ENCODE measurements at regions not wholly inside any gene's neighbourhood (a gene's known extent, or its start where the extent isn't known, plus 50 kb on each side); places are given as distances from the start of the nearest gene placed in this dataset.

GRCh38 chr1:178580096-178580495 lies 67.2 kb downstream of the TEX35 start:
- Histone ChIP-seq H3K36me3 (ENCODE audit: low read depth) (no peaks in the 10 kb centered on the region), H3K9me3 (ENCODE audit: insufficient read depth, low read depth) (no peaks in the 10 kb centered on the region), H2AFZ (no peak overlapping the region), H3K4me2 (no peak overlapping the region), H3K9me2 (ENCODE audit: insufficient read depth) (no peaks in the 10 kb centered on the region), H3K27ac (no peak overlapping the region), H4K20me1 (ENCODE audit: insufficient read depth) (no peaks in the 10 kb centered on the region), H3K4me1 (replicated peaks; ENCODE audit: insufficient read depth) (no peaks in the 10 kb centered on the region), H3K27me3 (ENCODE audit: insufficient read depth, low read depth) (no peaks in the 10 kb centered on the region), H3F3A (ENCODE audit: insufficient read depth, low read depth) (no peaks in the 10 kb centered on the region), H3K79me2 (ENCODE audit: low read depth) (no peaks in the 10 kb centered on the region), H3K4me3 (no peak overlapping the region)
- POLR2A ChIA-PET (ENCODE audit: unreplicated experiment) = no interaction called here
- intact Hi-C loops (cut with micrococcal nuclease; ENCODE audit: unreplicated experiment) = no loop called here
- no TSS peak for BruUV-seq (replicated peaks)
- TF ChIP-seq CTCF (conservative IDR thresholded peaks at IDR 0.05) = no peak
- TF ChIP-seq EZH2 (IDR thresholded peaks at IDR 0.05; ENCODE audit: low read depth) = no peak
- CTCF ChIA-PET = no interaction called here
- no peak for DNase-seq

GRCh38 chr1:178580876-178581275 lies 68.0 kb downstream of the TEX35 start:
- Histone ChIP-seq H3K4me2 (no peak overlapping the region), H3K27me3 (ENCODE audit: insufficient read depth, low read depth) (no peaks in the 10 kb centered on the region), H3K79me2 (ENCODE audit: low read depth) (no peaks in the 10 kb centered on the region), H3K27ac (no peak overlapping the region), H3K4me1 (replicated peaks; ENCODE audit: insufficient read depth) (no peaks in the 10 kb centered on the region), H3F3A (ENCODE audit: insufficient read depth, low read depth) (no peaks in the 10 kb centered on the region), H4K20me1 (ENCODE audit: insufficient read depth) (no peaks in the 10 kb centered on the region), H3K9me3 (ENCODE audit: insufficient read depth, low read depth) (no peaks in the 10 kb centered on the region), H2AFZ (no peak overlapping the region), H3K36me3 (ENCODE audit: low read depth) (no peaks in the 10 kb centered on the region), H3K4me3 (no peak overlapping the region), H3K9me2 (ENCODE audit: insufficient read depth) (no peaks in the 10 kb centered on the region)
- DNase-seq = no peak
- ChIA-PET CTCF (no interaction called here), POLR2A (ENCODE audit: unreplicated experiment) (no interaction called here)
- TF ChIP-seq EZH2 (IDR thresholded peaks at IDR 0.05; ENCODE audit: low read depth) (no peak), CTCF (conservative IDR thresholded peaks at IDR 0.05) (no peak)
- BruUV-seq (replicated peaks) = no TSS peak
- intact Hi-C loops (cut with micrococcal nuclease; ENCODE audit: unreplicated experiment) = no loop called here

DNA sequence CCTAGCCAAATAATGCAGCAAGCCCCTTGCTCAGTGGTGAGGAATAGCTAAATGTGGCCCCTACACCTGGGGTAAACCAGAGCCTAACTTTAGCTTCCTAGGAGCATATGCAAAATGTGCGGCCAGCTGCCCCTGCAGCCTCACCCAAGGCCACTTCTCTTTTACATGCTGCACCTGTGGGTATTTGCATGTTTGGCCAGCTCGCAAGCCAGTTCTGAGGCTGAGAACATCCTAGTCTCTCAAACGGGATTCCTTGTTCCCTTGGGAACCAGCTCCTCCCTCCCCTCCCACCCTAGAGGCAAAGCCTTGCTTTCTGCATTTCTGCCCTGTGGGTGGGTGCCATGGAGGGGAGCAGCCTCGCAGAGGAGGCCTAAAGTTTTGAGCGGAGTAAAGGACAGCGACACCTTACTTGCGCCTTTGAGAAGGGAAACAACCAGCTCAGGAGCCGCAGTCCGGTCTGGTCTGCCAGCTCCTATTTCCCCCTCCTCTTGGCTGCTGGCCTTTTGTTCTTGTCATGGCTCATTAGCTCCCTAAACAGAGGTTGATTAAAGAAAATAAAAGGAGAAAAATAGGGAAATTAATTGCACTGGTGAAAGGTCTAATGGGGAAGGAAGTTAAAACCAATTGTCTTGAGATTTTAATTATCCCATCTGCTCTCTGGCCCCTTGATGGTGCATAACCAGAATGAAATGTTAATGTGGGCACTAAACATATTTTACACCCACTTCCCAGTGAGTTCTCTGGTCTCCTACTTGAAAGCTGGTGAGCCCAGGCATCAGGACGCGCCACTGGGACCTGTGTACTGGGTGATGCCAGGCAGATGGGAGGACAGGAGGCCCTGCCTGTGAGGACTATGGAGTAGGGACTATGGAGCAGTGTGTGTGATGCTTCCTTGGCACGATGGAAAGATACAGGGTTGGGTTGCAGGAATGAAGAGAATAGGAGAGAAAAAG lies 68.7 kb downstream of the TEX35 start:
- H3F3A ChIP-seq (ENCODE audit: insufficient read depth, low read depth) = no peaks in the 10 kb centered on the region

More for the DNA sequence above, 68.7 kb downstream of the TEX35 start:
- Histone ChIP-seq H3K36me3 (ENCODE audit: low read depth) (no peaks in the 10 kb centered on the region), H2AFZ (no peak overlapping the region), H3K4me2 (no peak overlapping the region), H3K27ac (no peak overlapping the region), H3K79me2 (ENCODE audit: low read depth) (no peaks in the 10 kb centered on the region), H4K20me1 (ENCODE audit: insufficient read depth) (no peaks in the 10 kb centered on the region), H3K4me3 (no peak overlapping the region), H3K4me1 (replicated peaks; ENCODE audit: insufficient read depth) (no peaks in the 10 kb centered on the region), H3K9me3 (ENCODE audit: insufficient read depth, low read depth) (no peaks in the 10 kb centered on the region), H3K9me2 (ENCODE audit: insufficient read depth) (no peaks in the 10 kb centered on the region), H3K27me3 (ENCODE audit: insufficient read depth, low read depth) (no peaks in the 10 kb centered on the region)
- TF ChIP-seq CTCF (conservative IDR thresholded peaks at IDR 0.05) = no peak
- TF ChIP-seq EZH2 (IDR thresholded peaks at IDR 0.05; ENCODE audit: low read depth) = no peak
- no TSS peak for BruUV-seq (replicated peaks)
- intact Hi-C loops (cut with micrococcal nuclease; ENCODE audit: unreplicated experiment) = no loop called here
- DNase-seq = no peak
- POLR2A ChIA-PET (ENCODE audit: unreplicated experiment) = no interaction called here
- CTCF ChIA-PET = no interaction called here

Measured in PC-9 (cell line).